ENCODE measurements at regions not wholly inside any gene's neighbourhood (a gene's known extent, or its start where the extent isn't known, plus 50 kb on each side); places are given as distances from the start of the nearest gene placed in this dataset.
A peak's percentile ranks its signal among the peaks of the same experiment; 100 is the strongest.

DNA sequence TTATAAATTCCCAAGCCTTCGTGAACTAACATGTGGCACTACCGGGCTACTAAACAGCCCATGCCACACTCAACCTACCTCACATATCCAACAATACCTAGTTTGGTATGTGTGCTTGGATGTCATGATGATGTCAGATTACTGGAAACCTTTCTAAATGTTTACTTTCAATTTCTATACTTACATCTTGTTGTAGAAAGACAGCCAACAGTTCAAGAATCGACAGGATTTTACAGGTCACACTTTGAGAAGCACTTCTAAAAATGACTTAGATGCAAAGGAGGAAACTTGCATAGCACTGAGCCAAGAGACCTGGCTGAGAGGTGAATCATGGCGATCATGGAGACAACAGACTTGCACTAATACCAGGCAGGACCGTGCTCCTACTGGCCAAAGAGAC is 209.9 kb downstream of the COL4A1 start:
- no peak for DNase-seq

- DNase-seq, result no peak
Observed at GRCh38 chr13:110092831-110093247, 214.1 kb downstream of the COL4A1 start.

DNA sequence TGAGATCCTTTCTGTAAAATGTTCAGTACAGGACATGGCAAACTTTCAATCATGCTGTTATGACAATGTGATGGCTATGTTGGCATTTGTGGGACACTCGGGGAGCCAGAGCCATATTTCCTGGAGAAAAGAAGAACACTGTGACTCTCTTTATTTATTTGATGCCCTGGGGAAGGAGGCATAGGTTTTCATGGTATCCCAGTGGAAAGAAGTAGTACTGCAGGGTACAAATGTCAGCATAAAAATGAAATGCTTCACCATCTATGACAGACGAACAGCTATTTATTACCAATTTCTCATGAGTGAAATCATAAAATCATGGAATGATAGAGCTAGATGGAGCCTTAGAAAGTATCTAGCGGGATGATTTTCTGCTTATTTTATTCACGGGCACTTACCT is 217.1 kb downstream of the COL4A1 start:
- DNase-seq, result no peak

GRCh38 chr13:110089100-110089499 is 217.9 kb downstream of the COL4A1 start:
- DNase-seq, result no peak

- DNase-seq, result no peak
Observed at GRCh38 chr13:110073982-110074381, 233.0 kb downstream of the COL4A1 start.

GRCh38 chr13:110070511-110071120 is 236.3 kb downstream of the COL4A1 start:
- no peak for DNase-seq

DNA sequence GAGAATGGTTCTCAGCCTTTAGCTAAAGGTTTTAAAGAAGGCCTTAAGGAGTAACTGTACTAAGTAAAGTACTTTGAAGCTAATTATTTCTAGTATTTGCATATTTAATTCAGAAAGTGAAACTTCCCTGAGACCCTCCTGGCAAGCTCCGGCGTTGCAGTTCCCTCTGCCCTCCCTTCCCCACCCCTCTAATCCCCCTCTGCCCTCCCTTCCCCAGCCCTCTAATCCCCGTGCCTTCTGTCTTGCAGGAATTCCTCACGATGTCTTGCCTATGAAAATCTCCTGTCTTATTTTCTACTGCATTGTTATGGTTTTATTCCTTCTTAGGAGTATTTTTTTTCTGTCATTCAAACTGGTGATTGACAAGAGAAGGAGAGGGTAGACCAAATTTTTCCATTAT is 236.9 kb downstream of the COL4A1 start:
- DNase-seq, result no peak

DNA sequence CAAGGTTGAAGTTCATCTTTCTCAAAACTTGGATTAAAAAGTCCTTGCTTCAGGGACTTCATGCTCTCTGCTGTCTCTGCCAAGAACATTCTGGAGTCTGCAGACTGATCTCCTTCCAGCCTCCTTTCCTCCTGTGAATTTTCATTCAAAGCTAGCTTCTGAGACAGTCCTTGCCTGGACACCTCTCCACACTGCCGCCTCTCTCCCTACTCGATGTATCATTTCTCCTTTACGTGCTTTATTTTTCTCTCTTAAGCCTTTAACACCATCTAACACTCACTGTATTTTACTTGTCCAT is 238.8 kb downstream of the COL4A1 start:
- DNase-seq, result no peak

- no peak for DNase-seq
Observed at GRCh38 chr13:110067355-110068175, 239.4 kb downstream of the COL4A1 start.

DNA sequence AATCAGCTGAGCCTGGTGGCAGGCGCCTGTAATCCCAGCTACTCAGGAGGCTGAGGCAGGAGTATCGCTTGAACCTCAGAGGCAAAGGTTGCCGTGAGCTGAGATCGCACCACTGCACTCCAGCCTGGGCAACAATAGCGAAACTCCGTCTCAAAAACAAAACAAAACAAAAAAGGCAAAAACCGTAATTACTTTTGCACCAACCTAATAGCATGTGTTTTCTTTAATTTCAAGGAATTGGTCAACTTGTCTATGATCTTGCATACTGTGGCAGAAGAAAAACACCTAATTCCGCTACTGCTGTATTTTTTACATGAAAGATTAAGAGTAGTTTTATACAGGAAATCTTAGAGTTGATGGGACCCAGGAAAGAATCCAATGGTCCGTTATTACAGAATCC is 241.2 kb downstream of the COL4A1 start:
- no peak for DNase-seq

DNA sequence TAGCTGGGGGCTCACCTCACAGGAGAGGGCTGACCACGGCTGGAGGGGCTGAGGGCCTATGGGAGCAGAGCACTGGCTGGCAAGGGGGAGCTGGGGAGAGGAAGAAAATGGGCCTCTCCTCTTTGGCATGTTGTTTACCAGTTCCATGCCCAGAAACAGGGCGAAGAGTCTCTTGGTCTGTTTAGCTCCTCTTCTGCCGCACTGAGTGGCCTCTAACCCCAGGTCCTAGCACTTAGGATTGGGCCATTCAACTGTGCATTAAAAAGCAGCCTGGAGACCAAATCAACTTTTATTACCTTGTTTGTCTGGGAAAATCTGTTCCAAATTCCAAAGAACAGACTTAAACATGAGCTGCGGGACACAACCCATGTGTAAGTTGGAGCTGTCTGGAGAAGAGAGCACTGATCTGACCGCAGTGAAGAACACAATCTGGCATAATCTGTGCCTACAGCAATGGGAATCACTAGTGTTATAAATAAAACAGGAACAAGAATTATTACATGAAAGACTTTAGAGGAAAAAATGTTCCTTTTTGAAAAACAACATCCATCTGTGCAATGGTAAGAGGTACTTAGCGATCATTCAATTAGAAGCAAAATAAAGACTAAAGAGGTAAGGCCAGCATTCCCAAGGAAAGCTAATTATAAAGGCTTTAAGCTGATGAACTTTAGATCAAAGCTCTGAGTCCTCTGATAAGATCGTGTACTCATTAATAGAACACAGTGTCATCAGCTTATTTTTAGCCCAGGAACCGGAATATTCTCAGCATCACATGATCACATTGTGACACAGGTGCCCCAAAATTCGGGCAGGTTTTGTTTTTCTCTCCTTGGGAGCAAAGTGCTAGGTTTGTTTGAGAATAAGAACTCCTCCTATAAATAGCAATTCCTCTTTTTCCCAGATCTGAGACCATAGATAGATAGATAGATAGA is 243.2 kb downstream of the COL4A1 start:
- no peak for DNase-seq

DNA sequence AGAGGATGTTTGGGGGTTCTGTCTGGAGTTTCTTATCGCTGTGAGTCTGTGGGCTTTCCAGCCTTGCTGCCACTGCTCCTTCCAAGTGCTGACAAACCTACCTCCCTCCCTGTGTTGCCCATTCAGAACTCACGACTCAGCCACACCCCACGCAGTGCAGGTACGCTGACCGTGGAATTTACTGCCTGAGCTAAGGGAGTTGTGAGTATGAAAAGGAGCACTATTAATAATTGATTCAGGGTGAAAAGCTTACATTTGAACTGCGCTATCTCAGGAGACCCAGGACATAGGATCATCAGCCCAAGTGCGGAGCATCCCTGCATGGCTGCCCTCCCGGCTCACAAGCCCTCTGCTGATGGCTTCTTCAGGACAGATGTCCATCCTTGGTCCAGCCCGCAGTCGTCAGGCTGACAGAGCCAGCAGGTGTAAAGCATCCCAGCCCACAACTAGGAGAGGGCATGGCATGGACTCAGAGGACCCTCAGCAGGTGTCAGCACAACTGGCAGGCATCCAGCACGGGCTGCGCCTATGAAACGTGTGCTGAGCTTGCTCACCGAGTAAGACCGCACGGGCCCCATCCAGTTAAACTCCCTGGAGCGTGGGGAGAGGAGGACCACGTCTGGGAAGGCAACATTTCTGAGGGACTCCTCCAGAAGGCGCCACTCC is 244.0 kb downstream of the COL4A1 start:
- peak; percentile 60 for DNase-seq

- no peak for DNase-seq
Observed at GRCh38 chr13:110062077-110062776, 244.7 kb downstream of the COL4A1 start.

- no peak for DNase-seq
Observed at GRCh38 chr13:110061270-110061669, 245.7 kb downstream of the COL4A1 start.

- DNase-seq, result no peak
Observed at GRCh38 chr13:110057052-110057451, 249.9 kb downstream of the COL4A1 start.

DNA sequence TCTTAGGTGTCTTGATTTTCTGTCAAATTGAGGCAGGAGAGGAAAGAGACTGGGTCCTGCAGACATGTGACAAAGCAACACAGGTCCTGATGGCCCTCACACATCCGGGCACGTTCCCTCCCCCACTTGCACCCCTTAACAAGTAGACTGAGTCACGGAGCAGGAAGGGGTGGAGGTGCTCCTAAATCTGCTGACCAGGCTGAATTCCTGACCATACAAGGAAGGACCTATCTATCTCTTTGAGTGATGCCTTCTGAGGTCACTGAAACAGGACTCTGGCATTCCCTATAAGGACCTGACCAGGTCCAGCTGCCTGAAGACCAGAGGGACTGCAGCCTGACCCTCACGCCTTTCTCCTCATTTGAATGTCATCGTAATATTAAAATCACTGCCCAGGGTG is 250.3 kb downstream of the COL4A1 start:
- no peak for DNase-seq

GRCh38 chr13:110055089-110055488 is 251.9 kb downstream of the COL4A1 start:
- DNase-seq, result no peak

DNA sequence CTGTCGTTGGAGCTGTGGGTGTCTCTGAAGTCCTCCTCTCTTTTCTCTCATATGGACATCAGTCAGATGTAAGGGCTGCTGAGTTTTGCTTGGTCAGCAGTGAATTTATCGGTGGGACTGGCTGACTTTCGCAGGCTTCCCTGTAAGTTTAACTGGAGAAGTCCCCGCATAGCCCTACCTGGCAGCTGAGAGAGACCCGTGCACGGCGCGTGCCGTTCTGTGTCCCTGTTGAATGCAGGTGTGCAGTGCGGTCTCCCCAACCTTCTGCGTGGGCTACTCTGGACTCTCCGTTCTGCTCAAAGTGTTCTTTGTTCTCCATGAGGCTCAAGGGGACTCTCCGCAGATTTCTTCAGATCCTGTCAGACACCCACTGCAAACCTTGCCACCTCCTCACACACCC is 252.9 kb downstream of the COL4A1 start:
- no peak for DNase-seq

DNA sequence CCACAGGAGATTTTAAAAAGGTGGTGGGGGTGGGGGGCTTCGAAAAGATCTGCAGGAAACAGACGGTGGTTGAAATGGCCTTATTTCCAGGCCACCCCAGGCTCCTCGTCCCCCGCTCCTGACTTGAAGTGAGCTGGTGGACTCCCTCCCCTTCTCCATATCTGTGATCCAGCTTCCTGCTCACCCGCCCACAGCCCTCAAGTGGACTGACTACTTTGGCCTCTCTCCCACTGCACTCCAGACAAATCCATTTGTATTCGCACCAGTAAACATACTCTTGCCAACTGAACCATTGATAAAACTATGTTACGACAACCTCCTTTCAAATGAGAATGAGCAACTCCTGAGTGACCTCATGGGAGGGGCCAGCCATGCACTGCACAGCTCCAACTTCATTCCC is 259.5 kb downstream of the COL4A1 start:
- peak; percentile 95 for DNase-seq

- DNase-seq, result no peak
Observed at GRCh38 chr13:110046811-110047210, 260.1 kb downstream of the COL4A1 start.

- no peak for DNase-seq
Observed at GRCh38 chr13:110045919-110046318, 259.5 kb upstream of the IRS2 start.

GRCh38 chr13:110045202-110045601 is 258.8 kb upstream of the IRS2 start:
- DNase-seq, result peak; percentile 10

All from NCI-H345 (cell line).